Hepatocyte (in vitro differentiated cells): ENCODE measurements at regions not wholly inside any gene's neighbourhood (a gene's known extent, or its start where the extent isn't known, plus 50 kb on each side); places are given as distances from the start of the nearest gene placed in this dataset.

Experiments
- DNase-seq: peaks from one replicate; pipeline ENCODE4 v3.0.0-alpha.2; 2016; ENCODE audit warnings: low spot score
- H2AFZ ChIP-seq: fragments of 200-600 bp; sonication (generic); 2 replicates; pipeline ENCODE4 v1.6.0; 2016; ENCODE audit warnings: antibody characterized with exemption, mild to moderate bottlenecking
- H3K27ac ChIP-seq: fragments of 200-600 bp; sonication (generic); 2 replicates; pipeline ENCODE4 v1.5.1; 2016; ENCODE audit warnings: mild to moderate bottlenecking
- H3K27me3 ChIP-seq: fragments of 200-600 bp; sonication (generic); 2 replicates; pipeline ENCODE4 v1.6.1; 2016
- H3K36me3 ChIP-seq: fragments of 200-600 bp; sonication (generic); replicated peaks from 2 replicates; pipeline ENCODE4 v1.5.1; 2016; ENCODE audit warnings: low read depth; ENCODE audit not compliant: insufficient read depth
- H3K4me1 ChIP-seq: fragments of 200-600 bp; sonication (generic); 2 replicates; pipeline ENCODE4 v1.5.1; 2016; ENCODE audit warnings: mild to moderate bottlenecking, moderate library complexity; ENCODE audit not compliant: insufficient read depth
- H3K4me2 ChIP-seq: fragments of 200-600 bp; sonication (generic); 2 replicates; pipeline ENCODE4 v1.6.0; 2016
- H3K4me3 ChIP-seq: fragments of 200-600 bp; sonication (generic); 2 replicates; pipeline ENCODE4 v1.5.1; 2016; ENCODE audit warnings: mild to moderate bottlenecking
- H3K79me2 ChIP-seq: fragments of 200-600 bp; sonication (generic); 2 replicates; pipeline ENCODE4 v1.6.0; 2017; ENCODE audit warnings: mild to moderate bottlenecking
- H3K9me2 ChIP-seq: fragments of 200-600 bp; sonication (generic); replicated peaks from 2 replicates; pipeline ENCODE4 v1.6.0; 2017; ENCODE audit warnings: mild to moderate bottlenecking; ENCODE audit not compliant: insufficient read depth
- H3K9me3 ChIP-seq: fragments of 200-600 bp; sonication (generic); 2 replicates; pipeline ENCODE4 v1.5.1; 2016; ENCODE audit warnings: low read depth, mild to moderate bottlenecking
- H4K20me1 ChIP-seq: fragments of 200-600 bp; sonication (generic); 2 replicates; pipeline ENCODE4 v1.6.0; 2016; ENCODE audit warnings: mild to moderate bottlenecking; ENCODE audit not compliant: insufficient read depth, poor library complexity, severe bottlenecking
- EZH2 ChIP-seq: fragments of 200-600 bp; sonication (generic); IDR thresholded peaks from 2 replicates; pipeline ENCODE4 v1.6.1; 2016; ENCODE audit warnings: antibody characterized with exemption, mild to moderate bottlenecking, borderline replicate concordance
- EZH2phosphoT487 ChIP-seq: fragments of 200-600 bp; sonication (generic); IDR thresholded peaks from one replicate; pipeline ENCODE4 v1.6.1; 2018; ENCODE audit warnings: antibody characterized with exemption, mild to moderate bottlenecking, low read depth, moderate library complexity; ENCODE audit not compliant: unreplicated experiment, severe bottlenecking
- WGBS: methylation state at CpG from one replicate; pipeline ENCODE4 v1.1.6; 2016; ENCODE audit warnings: low lambda C conversion rate; ENCODE audit errors: missing lambda C conversion rate; 5-methylcytosine and 5-hydroxymethylcytosine counted together
- TF ChIP-seq, protein P1 (sequence below): fragments of 200-600 bp; sonication (generic); IDR thresholded peaks from 2 replicates; pipeline ENCODE4 v1.5.1; 2016; ENCODE audit warnings: antibody characterized with exemption, mild to moderate bottlenecking; ENCODE audit not compliant: poor library complexity

- WGBS = 100% methylated on average over 1 of the region's 1 CpG
- Histone ChIP-seq H3K36me3 (no peaks in the 10 kb centered on the region), H3K9me3 (no peaks in the 10 kb centered on the region), H3K4me2 (no peak overlapping the region), H3K27ac (no peak overlapping the region), H3K27me3 (no peaks in the 10 kb centered on the region), H2AFZ (no peak overlapping the region), H3K4me1 (no peaks in the 10 kb centered on the region), H3K79me2 (peaks cover 22% of the 10 kb centered on the region), H4K20me1 (no peaks in the 10 kb centered on the region), H3K9me2 (no peaks in the 10 kb centered on the region), H3K4me3 (no peak overlapping the region)
- TF ChIP-seq EZH2phosphoT487 (no peak), EZH2 (no peak)
- TF ChIP-seq, protein P1, sequence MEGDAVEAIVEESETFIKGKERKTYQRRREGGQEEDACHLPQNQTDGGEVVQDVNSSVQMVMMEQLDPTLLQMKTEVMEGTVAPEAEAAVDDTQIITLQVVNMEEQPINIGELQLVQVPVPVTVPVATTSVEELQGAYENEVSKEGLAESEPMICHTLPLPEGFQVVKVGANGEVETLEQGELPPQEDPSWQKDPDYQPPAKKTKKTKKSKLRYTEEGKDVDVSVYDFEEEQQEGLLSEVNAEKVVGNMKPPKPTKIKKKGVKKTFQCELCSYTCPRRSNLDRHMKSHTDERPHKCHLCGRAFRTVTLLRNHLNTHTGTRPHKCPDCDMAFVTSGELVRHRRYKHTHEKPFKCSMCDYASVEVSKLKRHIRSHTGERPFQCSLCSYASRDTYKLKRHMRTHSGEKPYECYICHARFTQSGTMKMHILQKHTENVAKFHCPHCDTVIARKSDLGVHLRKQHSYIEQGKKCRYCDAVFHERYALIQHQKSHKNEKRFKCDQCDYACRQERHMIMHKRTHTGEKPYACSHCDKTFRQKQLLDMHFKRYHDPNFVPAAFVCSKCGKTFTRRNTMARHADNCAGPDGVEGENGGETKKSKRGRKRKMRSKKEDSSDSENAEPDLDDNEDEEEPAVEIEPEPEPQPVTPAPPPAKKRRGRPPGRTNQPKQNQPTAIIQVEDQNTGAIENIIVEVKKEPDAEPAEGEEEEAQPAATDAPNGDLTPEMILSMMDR = no peak
- DNase-seq = no peak
Observed at GRCh38 chr1:232452736-232453440, 177.0 kb downstream of the SIPA1L2 start.

- no peak for TF ChIP-seq EZH2
- TF ChIP-seq EZH2phosphoT487 = no peak
- TF ChIP-seq, protein P1 = no peak
- H3K9me3 ChIP-seq = no peaks in the 10 kb centered on the region
- H4K20me1 ChIP-seq = no peaks in the 10 kb centered on the region
- H3K9me2 ChIP-seq = no peaks in the 10 kb centered on the region
- peaks cover 23% of the 10 kb centered on the region for H3K79me2 ChIP-seq
- H3K36me3 ChIP-seq = no peaks in the 10 kb centered on the region
- no peak overlapping the region for H2AFZ ChIP-seq
- no peak overlapping the region for H3K27ac ChIP-seq
- WGBS = 90% methylated on average over 3 of the region's 3 CpGs
- no peak overlapping the region for H3K4me3 ChIP-seq
- DNase-seq = no peak
- no peaks in the 10 kb centered on the region for H3K4me1 ChIP-seq
- no peak overlapping the region for H3K4me2 ChIP-seq
- no peaks in the 10 kb centered on the region for H3K27me3 ChIP-seq
Observed at GRCh38 chr1:232452117-232452516, 177.8 kb downstream of the SIPA1L2 start.

- Histone ChIP-seq H3K9me2 (no peaks in the 10 kb centered on the region), H3K4me2 (no peak overlapping the region), H3K4me1 (no peaks in the 10 kb centered on the region), H3K36me3 (no peaks in the 10 kb centered on the region), H3K4me3 (no peak overlapping the region), H3K9me3 (no peaks in the 10 kb centered on the region), H3K27me3 (no peaks in the 10 kb centered on the region), H2AFZ (no peak overlapping the region), H3K27ac (no peak overlapping the region), H4K20me1 (no peaks in the 10 kb centered on the region), H3K79me2 (peaks cover 25% of the 10 kb centered on the region)
- WGBS = 100% methylated on average over 2 of the region's 2 CpGs
- TF ChIP-seq, protein P1 = no peak
- TF ChIP-seq EZH2phosphoT487 (no peak), EZH2 (no peak)
- DNase-seq = no peak
Observed at GRCh38 chr1:232451506-232451905, 178.4 kb downstream of the SIPA1L2 start.
